HEK293 (cell line): ENCODE measurements at regions not wholly inside any gene's neighbourhood (a gene's known extent, or its start where the extent isn't known, plus 50 kb on each side); places are given as distances from the start of the nearest gene placed in this dataset.

Experiments
- CTCF ChIA-PET: fragments of 350-600 bp; formaldehyde crosslinking; extraction: SDS; loops from one replicate; lab custom pipeline; 2021; ENCODE audit warnings: antibody characterized with exemption; lab: Yijun Ruan, JAX
- POLR2A ChIA-PET: fragments of 300-600 bp; formaldehyde crosslinking; extraction: SDS; loops from one replicate; lab custom pipeline; 2020; ENCODE audit warnings: antibody characterized with exemption, inconsistent platforms; lab: Yijun Ruan, JAX
- H3K27ac ChIP-seq: fragments of 200-500 bp; sonication (Bioruptor generic); 2 replicates; pipeline ENCODE4 v1.5.1; 2014; ENCODE audit warnings: low read depth, low read length, control low read depth, inconsistent platforms; ENCODE audit errors: extremely low read depth
- H3K36me3 ChIP-seq, 2 experiments: fragments of 200-500 bp in 1 of 2; sonication (Bioruptor generic) in 1 of 2; 1 replicate in 1 of 2; 2 replicates in 1 of 2; pipeline ENCODE4 v1.5.1; 2014 to 2017; ENCODE audit warnings: inconsistent platforms in 2 of 2, low read length in 2 of 2; ENCODE audit not compliant: control insufficient read depth in 2 of 2, insufficient read depth in 1 of 2
- H3K4me1 ChIP-seq: fragments of 200-500 bp; sonication (Bioruptor generic); 2 replicates; pipeline ENCODE4 v1.5.1; 2014; ENCODE audit warnings: mild to moderate bottlenecking, low read length, inconsistent platforms; ENCODE audit not compliant: control insufficient read depth, insufficient read depth
- H3K4me3 ChIP-seq: 2 replicates; pipeline ENCODE4 v1.5.1; 2011; ENCODE audit warnings: low read depth, mild to moderate bottlenecking, control low read depth, low read length, moderate library complexity
- H3K9me3 ChIP-seq: fragments of 200-500 bp; sonication (Bioruptor generic); 2 replicates; pipeline ENCODE4 v1.5.1; 2014; ENCODE audit warnings: low read depth, low read length, inconsistent platforms; ENCODE audit not compliant: control insufficient read depth, insufficient read depth
- HOXC10 ChIP-seq: sonication (generic); formaldehyde crosslinking; IDR thresholded peaks from 2 replicates; pipeline ENCODE4 v1.8.1; 2023; ENCODE audit warnings: mild to moderate bottlenecking, missing genetic modification reagents
- MEIS1 ChIP-seq: sonication (generic); formaldehyde crosslinking; IDR thresholded peaks from 2 replicates; pipeline ENCODE4 v1.8.1; 2022; ENCODE audit warnings: missing genetic modification reagents, mild to moderate bottlenecking, borderline replicate concordance
- REPIN1 ChIP-seq: fragments of 450-650 bp; formaldehyde crosslinking; IDR thresholded peaks from 2 replicates; pipeline ENCODE4 v1.5.1; 2017; ENCODE audit warnings: missing biosample characterization, missing genetic modification characterization, low read depth
- WT1 ChIP-seq: fragments of 450-650 bp; formaldehyde crosslinking; IDR thresholded peaks from 2 replicates; pipeline ENCODE4 v1.5.1; 2016; ENCODE audit warnings: missing biosample characterization, missing genetic modification characterization
- YY2 ChIP-seq: fragments of 450-650 bp; formaldehyde crosslinking; IDR thresholded peaks from 2 replicates; pipeline ENCODE4 v1.5.1; 2016; ENCODE audit warnings: missing biosample characterization, missing genetic modification characterization
- ZBTB20 ChIP-seq: fragments of 450-650 bp; formaldehyde crosslinking; IDR thresholded peaks from 2 replicates; pipeline ENCODE4 v1.5.1; 2016; ENCODE audit warnings: missing biosample characterization, missing genetic modification characterization
- ZNF132 ChIP-seq: fragments of 450-650 bp; formaldehyde crosslinking; IDR thresholded peaks from 2 replicates; pipeline ENCODE4 v1.5.1; 2017; ENCODE audit warnings: missing biosample characterization, missing genetic modification characterization, borderline replicate concordance
- ZNF2 ChIP-seq: fragments of 450-650 bp; formaldehyde crosslinking; IDR thresholded peaks from 2 replicates; pipeline ENCODE4 v1.5.1; 2016; ENCODE audit warnings: missing biosample characterization, missing genetic modification characterization
- ZNF423 ChIP-seq: fragments of 450-650 bp; formaldehyde crosslinking; IDR thresholded peaks from 2 replicates; pipeline ENCODE4 v1.5.1; 2016; ENCODE audit warnings: missing biosample characterization, missing genetic modification characterization
- ZNF48 ChIP-seq: fragments of 450-650 bp; formaldehyde crosslinking; IDR thresholded peaks from 2 replicates; pipeline ENCODE4 v1.5.1; 2016; ENCODE audit warnings: missing biosample characterization, missing genetic modification characterization
- ZNF501 ChIP-seq: fragments of 450-650 bp; formaldehyde crosslinking; IDR thresholded peaks from 2 replicates; pipeline ENCODE4 v1.5.1; 2016; ENCODE audit warnings: missing biosample characterization, missing genetic modification characterization
- ZNF555 ChIP-seq: fragments of 450-650 bp; formaldehyde crosslinking; conservative IDR thresholded peaks from 2 replicates; pipeline ENCODE4 v1.5.1; 2017; ENCODE audit warnings: missing biosample characterization, mild to moderate bottlenecking, missing genetic modification characterization, inconsistent platforms
- ZNF561 ChIP-seq: fragments of 450-650 bp; IDR thresholded peaks from 2 replicates; pipeline ENCODE4 v1.5.1; 2018; ENCODE audit warnings: missing biosample characterization, missing genetic modification characterization, borderline replicate concordance
- ZNF585B ChIP-seq: fragments of 450-650 bp; formaldehyde crosslinking; IDR thresholded peaks from 2 replicates; pipeline ENCODE4 v1.5.1; 2016; ENCODE audit warnings: missing biosample characterization, missing genetic modification characterization
- ZNF610 ChIP-seq: fragments of 450-650 bp; formaldehyde crosslinking; IDR thresholded peaks from 2 replicates; pipeline ENCODE4 v1.5.1; 2016; ENCODE audit warnings: missing biosample characterization, missing genetic modification characterization, borderline replicate concordance
- ZNF654 ChIP-seq: fragments of 450-650 bp; formaldehyde crosslinking; IDR thresholded peaks from 2 replicates; pipeline ENCODE4 v1.5.1; 2016; ENCODE audit warnings: low read depth, missing biosample characterization, missing genetic modification characterization
- ZNF664 ChIP-seq: fragments of 450-650 bp; formaldehyde crosslinking; IDR thresholded peaks from 2 replicates; pipeline ENCODE4 v1.5.1; 2016; ENCODE audit warnings: missing biosample characterization, missing genetic modification characterization
- ZNF704 ChIP-seq: fragments of 450-650 bp; formaldehyde crosslinking; IDR thresholded peaks from 2 replicates; pipeline ENCODE4 v1.5.1; 2016; ENCODE audit warnings: missing biosample characterization, missing genetic modification characterization
- ZNF768 ChIP-seq: fragments of 450-650 bp; formaldehyde crosslinking; IDR thresholded peaks from 2 replicates; pipeline ENCODE4 v1.5.1; 2018; ENCODE audit warnings: missing biosample characterization, mild to moderate bottlenecking, missing genetic modification characterization
- ZNF837 ChIP-seq: fragments of 450-650 bp; formaldehyde crosslinking; IDR thresholded peaks from 2 replicates; pipeline ENCODE4 v1.5.1; 2016; ENCODE audit warnings: missing biosample characterization, missing genetic modification characterization
- TF ChIP-seq, protein P1 (sequence below): fragments of 450-650 bp; formaldehyde crosslinking; IDR thresholded peaks from 2 replicates; pipeline ENCODE4 v1.5.1; 2017; ENCODE audit warnings: missing biosample characterization, missing genetic modification characterization
- TF ChIP-seq, protein P2 (sequence below): sonication (generic); formaldehyde crosslinking; IDR thresholded peaks from 2 replicates; pipeline ENCODE4 v1.8.1; 2022; ENCODE audit warnings: mild to moderate bottlenecking, moderate library complexity, missing genetic modification reagents

DNA sequence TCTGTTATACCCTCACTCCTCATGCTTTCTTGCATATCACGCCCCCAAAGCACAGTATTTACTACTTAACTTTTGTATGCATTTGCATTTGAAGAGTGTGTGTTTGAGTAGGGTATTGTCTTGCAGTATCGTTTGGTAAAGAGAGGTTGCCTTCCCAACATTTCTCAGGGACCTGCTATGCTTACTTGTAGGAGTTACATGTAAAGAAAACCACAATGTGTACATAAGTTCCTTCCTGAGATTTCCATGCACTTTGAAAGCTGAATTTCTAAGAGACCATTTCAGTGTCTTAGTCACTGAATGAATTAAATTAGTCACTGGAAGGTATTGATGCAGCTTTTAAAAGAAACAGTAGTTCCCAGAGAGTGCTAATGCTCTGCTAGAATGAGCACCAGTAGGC is 159.3 kb upstream of the LAMA2 start:
- H3K4me3 ChIP-seq = no peak overlapping the region
- ChIA-PET CTCF (interaction anchor here (0.6 kb wide), 1 partner anchor 122 kb away, joined by 4 read pairs; no protein-coding TSS in a partner anchor), POLR2A (no interaction called here)
- TF ChIP-seq ZNF423 (tag by site-specific recombination) = no peak
- TF ChIP-seq, all 188 proteins: peak for 0
- no peak overlapping the region for H3K27ac ChIP-seq
- no peaks in the 10 kb centered on the region for H3K36me3 ChIP-seq
- no peaks in the 10 kb centered on the region for H3K9me3 ChIP-seq
- no peaks in the 10 kb centered on the region for H3K4me1 ChIP-seq

DNA sequence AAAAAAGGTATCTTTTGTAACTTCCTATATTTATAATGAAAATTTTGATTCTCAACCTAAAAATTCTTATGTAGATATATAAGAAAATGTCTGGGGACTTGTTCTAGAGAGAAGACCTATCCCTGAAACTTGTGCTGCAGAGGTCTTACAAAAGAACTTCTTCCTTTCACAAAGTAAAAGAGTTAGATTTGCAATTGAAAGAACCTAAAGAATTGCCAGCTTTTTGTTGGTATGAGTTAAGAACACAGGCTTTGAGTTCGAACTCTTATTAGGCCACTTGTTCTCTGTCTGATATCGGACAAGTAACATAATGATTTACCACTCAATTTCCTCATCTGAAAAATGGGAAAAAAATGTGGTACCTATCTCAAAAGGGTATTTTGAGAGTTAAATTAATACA is 162.0 kb upstream of the LAMA2 start:
- no peaks in the 10 kb centered on the region for H3K4me1 ChIP-seq
- CTCF ChIA-PET = interaction anchor here (0.5 kb wide), 1 partner anchor 43 kb away, joined by 3 read pairs; no protein-coding TSS in a partner anchor
- no peak for TF ChIP-seq ZNF2 (tag by site-specific recombination)
- TF ChIP-seq MEIS1 (CRISPR knock-in tag) = no peak
- no peak for TF ChIP-seq ZNF501
- no peak for TF ChIP-seq YY2 (tag by site-specific recombination)
- TF ChIP-seq ZNF555 (tag by site-specific recombination) = no peak
- TF ChIP-seq ZNF704 = no peak
- TF ChIP-seq ZNF48 (tag by site-specific recombination) = no peak
- no peak for TF ChIP-seq ZNF664
- TF ChIP-seq ZNF132 (tag by site-specific recombination) = no peak
- TF ChIP-seq, protein P1, sequence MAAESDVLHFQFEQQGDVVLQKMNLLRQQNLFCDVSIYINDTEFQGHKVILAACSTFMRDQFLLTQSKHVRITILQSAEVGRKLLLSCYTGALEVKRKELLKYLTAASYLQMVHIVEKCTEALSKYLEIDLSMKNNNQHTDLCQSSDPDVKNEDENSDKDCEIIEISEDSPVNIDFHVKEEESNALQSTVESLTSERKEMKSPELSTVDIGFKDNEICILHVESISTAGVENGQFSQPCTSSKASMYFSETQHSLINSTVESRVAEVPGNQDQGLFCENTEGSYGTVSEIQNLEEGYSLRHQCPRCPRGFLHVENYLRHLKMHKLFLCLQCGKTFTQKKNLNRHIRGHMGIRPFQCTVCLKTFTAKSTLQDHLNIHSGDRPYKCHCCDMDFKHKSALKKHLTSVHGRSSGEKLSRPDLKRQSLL (tag by site-specific recombination) = no peak
- no peak for TF ChIP-seq HOXC10 (CRISPR knock-in tag)
- TF ChIP-seq ZNF610 (tag by site-specific recombination) = no peak
- TF ChIP-seq ZNF768 (tag by site-specific recombination) = no peak
- no peak for TF ChIP-seq ZNF585B (tag by site-specific recombination)
- TF ChIP-seq, protein P2, sequence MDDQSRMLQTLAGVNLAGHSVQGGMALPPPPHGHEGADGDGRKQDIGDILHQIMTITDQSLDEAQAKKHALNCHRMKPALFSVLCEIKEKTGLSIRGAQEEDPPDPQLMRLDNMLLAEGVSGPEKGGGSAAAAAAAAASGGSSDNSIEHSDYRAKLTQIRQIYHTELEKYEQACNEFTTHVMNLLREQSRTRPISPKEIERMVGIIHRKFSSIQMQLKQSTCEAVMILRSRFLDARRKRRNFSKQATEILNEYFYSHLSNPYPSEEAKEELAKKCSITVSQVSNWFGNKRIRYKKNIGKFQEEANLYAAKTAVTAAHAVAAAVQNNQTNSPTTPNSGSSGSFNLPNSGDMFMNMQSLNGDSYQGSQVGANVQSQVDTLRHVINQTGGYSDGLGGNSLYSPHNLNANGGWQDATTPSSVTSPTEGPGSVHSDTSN (CRISPR knock-in tag) = no peak
- TF ChIP-seq ZNF561 (tag by site-specific recombination) = no peak
- no peak for TF ChIP-seq ZBTB20 (tag by site-specific recombination)

DNA sequence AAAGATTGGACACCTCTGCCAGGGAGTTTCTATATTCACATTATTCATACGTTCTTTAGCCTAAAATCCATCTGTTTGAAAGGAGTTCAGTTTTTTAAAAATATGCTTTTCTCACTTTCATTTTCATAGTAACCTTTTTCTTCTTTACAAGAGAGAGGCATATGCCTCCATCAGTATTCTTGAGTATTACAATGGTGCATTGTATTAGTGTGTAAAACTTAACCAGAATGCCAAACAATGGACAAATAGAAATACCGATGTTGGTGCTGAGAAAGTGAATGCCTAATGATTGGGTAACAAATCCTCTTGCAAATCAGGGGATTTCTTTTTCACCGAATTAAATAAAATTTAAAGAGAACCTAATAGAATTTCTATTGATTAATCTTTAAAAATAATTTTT is 163.2 kb upstream of the LAMA2 start:
- no peak overlapping the region for H3K27ac ChIP-seq
- H3K36me3 ChIP-seq = no peaks in the 10 kb centered on the region
- H3K9me3 ChIP-seq = no peaks in the 10 kb centered on the region
- ChIA-PET POLR2A (no interaction called here), CTCF (interaction anchor here (1.4 kb wide), 1 partner anchor 8 kb away, joined by 3 read pairs; no protein-coding TSS in a partner anchor)
- no peak overlapping the region for H3K4me3 ChIP-seq
- no peaks in the 10 kb centered on the region for H3K4me1 ChIP-seq
- TF ChIP-seq ZNF654 (tag by site-specific recombination) (no peak), WT1 (tag by site-specific recombination) (no peak), REPIN1 (no peak), ZNF837 (no peak)

More for the DNA sequence above, 162.0 kb upstream of the LAMA2 start:
- H3K4me3 ChIP-seq = no peak overlapping the region
- POLR2A ChIA-PET = no interaction called here
- no peaks in the 10 kb centered on the region for H3K36me3 ChIP-seq
- H3K9me3 ChIP-seq = no peaks in the 10 kb centered on the region
- H3K27ac ChIP-seq = no peak overlapping the region
